ENCODE measurements at regions not wholly inside any gene's neighbourhood (a gene's known extent, or its start where the extent isn't known, plus 50 kb on each side); places are given as distances from the start of the nearest gene placed in this dataset.

DNA sequence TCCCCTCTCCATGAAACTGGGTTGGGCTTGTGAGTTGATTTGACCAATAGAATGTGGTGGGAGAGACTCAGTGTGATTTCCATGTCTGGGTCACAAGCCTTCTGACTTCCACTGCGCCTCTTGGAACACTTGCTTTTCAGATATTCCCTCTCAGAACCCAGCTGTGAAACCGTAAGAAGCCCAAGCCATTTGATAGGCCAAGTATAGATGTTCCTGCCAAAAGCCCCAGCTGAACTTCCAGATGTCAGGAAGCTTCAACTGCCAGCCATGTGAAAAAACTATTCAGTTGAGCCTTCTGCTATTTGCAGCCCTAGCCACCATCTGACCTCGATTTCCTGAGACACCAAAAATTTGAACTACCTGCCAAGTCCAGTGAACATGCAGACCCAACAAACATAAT lies 387.8 kb upstream of the GJE1 start (continued):
- TF ChIP-seq, protein P1, sequence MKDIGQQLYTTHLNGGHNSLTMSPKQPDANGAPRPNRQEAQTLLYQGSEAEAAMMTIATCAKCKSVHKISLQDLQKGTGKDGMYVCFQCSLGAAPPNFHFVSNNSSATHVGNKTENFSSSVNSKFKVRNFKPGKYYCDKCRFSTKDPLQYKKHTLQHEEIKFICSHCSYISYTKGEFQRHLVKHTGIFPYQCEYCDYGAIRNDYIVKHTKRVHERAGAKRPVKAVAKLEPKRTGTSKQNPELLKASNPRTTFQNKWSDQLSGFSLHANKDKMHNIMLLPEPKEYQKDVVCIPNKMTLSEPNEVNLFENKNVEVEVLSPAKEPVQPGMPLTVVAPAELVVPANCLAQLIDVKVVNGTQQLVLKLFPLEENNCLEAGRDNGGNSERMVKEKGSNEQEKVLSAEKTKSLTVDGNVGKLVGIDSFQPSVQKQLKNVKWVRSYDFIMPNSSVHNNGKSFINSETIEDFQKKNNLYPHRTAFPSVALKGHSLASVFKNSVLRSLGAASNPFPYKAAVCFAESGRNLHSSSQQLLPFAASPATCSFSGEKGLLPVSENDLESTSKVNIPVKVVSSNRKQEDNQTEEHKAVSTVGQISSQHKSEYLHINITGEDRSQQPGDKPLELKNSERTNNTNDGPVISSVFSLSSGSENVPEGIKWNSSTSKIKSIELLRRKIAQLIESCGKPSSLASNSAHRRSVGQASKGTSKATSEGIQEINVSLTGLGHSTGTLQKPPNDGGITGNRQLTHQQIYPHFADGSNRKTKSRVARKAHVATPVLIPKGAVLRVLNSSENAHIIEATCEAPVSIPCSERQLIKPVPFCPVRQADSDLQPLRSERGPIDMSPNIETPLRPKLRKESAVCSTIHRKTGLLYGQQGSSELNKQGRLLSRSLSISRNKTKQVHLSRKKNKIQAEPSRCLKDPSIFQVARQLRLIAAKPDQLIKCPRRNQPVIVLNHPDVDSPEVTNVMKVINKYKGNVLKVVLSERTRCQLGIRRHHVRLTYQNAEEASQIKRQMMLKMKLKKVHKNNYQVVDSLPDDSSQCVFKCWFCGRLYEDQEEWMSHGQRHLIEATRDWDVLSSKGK (CRISPR knock-in tag; IDR thresholded peaks at IDR 0.05): no peak
- TF ChIP-seq, protein P2, sequence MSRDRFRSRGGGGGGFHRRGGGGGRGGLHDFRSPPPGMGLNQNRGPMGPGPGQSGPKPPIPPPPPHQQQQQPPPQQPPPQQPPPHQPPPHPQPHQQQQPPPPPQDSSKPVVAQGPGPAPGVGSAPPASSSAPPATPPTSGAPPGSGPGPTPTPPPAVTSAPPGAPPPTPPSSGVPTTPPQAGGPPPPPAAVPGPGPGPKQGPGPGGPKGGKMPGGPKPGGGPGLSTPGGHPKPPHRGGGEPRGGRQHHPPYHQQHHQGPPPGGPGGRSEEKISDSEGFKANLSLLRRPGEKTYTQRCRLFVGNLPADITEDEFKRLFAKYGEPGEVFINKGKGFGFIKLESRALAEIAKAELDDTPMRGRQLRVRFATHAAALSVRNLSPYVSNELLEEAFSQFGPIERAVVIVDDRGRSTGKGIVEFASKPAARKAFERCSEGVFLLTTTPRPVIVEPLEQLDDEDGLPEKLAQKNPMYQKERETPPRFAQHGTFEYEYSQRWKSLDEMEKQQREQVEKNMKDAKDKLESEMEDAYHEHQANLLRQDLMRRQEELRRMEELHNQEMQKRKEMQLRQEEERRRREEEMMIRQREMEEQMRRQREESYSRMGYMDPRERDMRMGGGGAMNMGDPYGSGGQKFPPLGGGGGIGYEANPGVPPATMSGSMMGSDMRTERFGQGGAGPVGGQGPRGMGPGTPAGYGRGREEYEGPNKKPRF (IDR thresholded peaks at IDR 0.05; ENCODE audit: low read depth, low read length): no peak
- TF ChIP-seq DIDO1 (tag; IDR thresholded peaks at IDR 0.05; ENCODE audit: low read depth) (no peak), PHB2 (IDR thresholded peaks at IDR 0.05; ENCODE audit: low read depth) (no peak)

DNA sequence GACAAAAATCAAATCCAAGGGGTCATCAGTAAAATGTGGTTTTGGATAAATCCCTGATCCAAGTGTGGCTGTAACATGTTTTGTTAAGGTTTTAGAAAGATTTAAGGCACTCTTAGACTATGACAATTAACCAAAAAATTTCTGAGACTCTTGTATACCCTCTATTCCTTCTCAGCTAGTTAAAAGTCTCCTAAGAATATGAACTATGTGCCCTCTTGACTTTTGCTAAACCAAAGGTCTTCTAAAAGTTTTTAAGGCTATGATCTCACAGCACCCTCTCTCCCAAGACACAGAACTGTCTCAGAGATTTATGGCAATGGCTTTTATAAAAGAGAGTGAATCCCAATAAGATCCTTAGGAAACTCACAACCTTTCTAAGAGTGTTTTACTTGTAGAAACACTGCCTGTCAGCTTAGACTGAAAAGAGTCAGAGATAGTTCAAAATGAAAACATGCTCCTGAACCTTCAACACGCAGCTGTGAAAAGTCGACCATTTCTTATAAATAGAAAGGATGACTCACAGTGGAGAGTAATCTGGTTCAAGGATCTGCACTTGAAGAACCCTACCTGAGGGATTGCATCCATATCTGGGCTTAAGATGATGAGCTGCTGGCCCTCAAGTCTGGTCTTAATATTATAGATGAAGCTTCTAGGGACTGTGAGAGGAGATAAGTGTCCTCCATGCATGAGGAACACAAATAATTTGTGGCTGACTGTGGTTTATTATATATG lies 388.4 kb upstream of the GJE1 start:
- in situ Hi-C loops (cut with MboI) (no loop called here), intact Hi-C loops (cut with micrococcal nuclease) (no loop called here)
- CTCF ChIA-PET (ENCODE audit: low intra/inter-chr PET ratio): no interaction called here
- H3K4me2 ChIP-seq (ENCODE audit: insufficient read depth, low read length): no peak overlapping the region
- 5% methylated on average over 2 of the region's 2 CpGs for WGBS (ENCODE audit: insufficient coverage, low coverage, missing lambda C conversion rate)
- POLR2A ChIA-PET: no interaction called here
- no peak overlapping the region for H3K27ac ChIP-seq (ENCODE audit: extremely low read depth, low read depth, low read length)
- no peak overlapping the region for H3K9ac ChIP-seq (ENCODE audit: insufficient read depth in 1 of 2, low read depth in 2 of 2, low read length in 2 of 2)
- H4K20me1 ChIP-seq (replicated peaks; ENCODE audit: control insufficient read depth, insufficient read depth, low read length): no peaks in the 10 kb centered on the region
- no peaks in the 10 kb centered on the region for H3K9me1 ChIP-seq (ENCODE audit: control insufficient read depth, insufficient read depth, low read length)
- H3K4me1 ChIP-seq (replicated peaks in 1 of 2; ENCODE audit: control insufficient read depth in 2 of 2, insufficient read depth in 2 of 2, low read length in 2 of 2): no peaks in the 10 kb centered on the region
- no peaks in the 10 kb centered on the region for H3K79me2 ChIP-seq (ENCODE audit: control insufficient read depth, insufficient read depth, low read length)
- FAIRE-seq (no peak), ATAC-seq (no peak), DNase-seq (ENCODE audit: extremely low read depth in 1 of 4, low spot score in 3 of 4) (no peak)
- H3K36me3 ChIP-seq (ENCODE audit: control insufficient read depth, insufficient read depth, low read length): no peaks in the 10 kb centered on the region
- no peak overlapping the region for H3K4me3 ChIP-seq
- H3K27me3 ChIP-seq (ENCODE audit: control insufficient read depth in 2 of 2, insufficient read depth in 2 of 2, low read length in 2 of 2): no peaks in the 10 kb centered on the region
- no TSS peak for BruUV-seq (replicated peaks)
- H2AFZ ChIP-seq (ENCODE audit: low read depth, low read length): no peak overlapping the region
- H3K9me3 ChIP-seq (replicated peaks; ENCODE audit: control insufficient read depth, insufficient read depth, low read depth, low read length): no peaks in the 10 kb centered on the region; the same call in 1 of the 2 replicates
- TF ChIP-seq HIVEP1 (CRISPR knock-in tag; IDR thresholded peaks at IDR 0.05): no peak
- TF ChIP-seq EP300 (IDR thresholded peaks at IDR 0.05; ENCODE audit: low read length): no peak
- TF ChIP-seq JUND (IDR thresholded peaks at IDR 0.05; ENCODE audit: borderline replicate concordance, low read depth, low read length): peak; percentile 20; the same call in 1 of the 2 replicates
- TF ChIP-seq JUND (tag; IDR thresholded peaks at IDR 0.05; ENCODE audit: borderline replicate concordance, low read depth, low read length): no peak; the same call in 2 of the 3 replicates
- TF ChIP-seq, protein P3, sequence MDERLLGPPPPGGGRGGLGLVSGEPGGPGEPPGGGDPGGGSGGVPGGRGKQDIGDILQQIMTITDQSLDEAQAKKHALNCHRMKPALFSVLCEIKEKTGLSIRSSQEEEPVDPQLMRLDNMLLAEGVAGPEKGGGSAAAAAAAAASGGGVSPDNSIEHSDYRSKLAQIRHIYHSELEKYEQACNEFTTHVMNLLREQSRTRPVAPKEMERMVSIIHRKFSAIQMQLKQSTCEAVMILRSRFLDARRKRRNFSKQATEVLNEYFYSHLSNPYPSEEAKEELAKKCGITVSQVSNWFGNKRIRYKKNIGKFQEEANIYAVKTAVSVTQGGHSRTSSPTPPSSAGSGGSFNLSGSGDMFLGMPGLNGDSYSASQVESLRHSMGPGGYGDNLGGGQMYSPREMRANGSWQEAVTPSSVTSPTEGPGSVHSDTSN (CRISPR knock-in tag; IDR thresholded peaks at IDR 0.05; ENCODE audit: low read depth): no peak
- TF ChIP-seq, protein P3 (tag; conservative IDR thresholded peaks at IDR 0.05; ENCODE audit: low read depth): 0 out of 2 replicates have a peak, but pooled peaks have one; percentile 16
- TF ChIP-seq KAT2B (IDR thresholded peaks at IDR 0.05; ENCODE audit: low read depth, low read length): no peak

All from K562 (cell line).